Posterior vena cava (tissue), 2 donors: ENCODE measurements at regions not wholly inside any gene's neighbourhood (a gene's known extent, or its start where the extent isn't known, plus 50 kb on each side); places are given as distances from the start of the nearest gene placed in this dataset.

ENCODE experiments used
- DNase-seq: peaks from one replicate; pipeline ENCODE4 v3.0.0-alpha.2; 2020; ENCODE audit warnings: low spot score
- intact Hi-C, 2 donors: fragments of 100-400 bp; cut with DNase I; formaldehyde crosslinking; loops; one replicate each; pipeline versions ENCODE4 v1.14.1 to v1.14.2; 2022 to 2023
- donor health status: DM: yes; HTN: yes; CAD: no.
- donor health status: DM: yes; HTN: yes; CAD: no.

DNA sequence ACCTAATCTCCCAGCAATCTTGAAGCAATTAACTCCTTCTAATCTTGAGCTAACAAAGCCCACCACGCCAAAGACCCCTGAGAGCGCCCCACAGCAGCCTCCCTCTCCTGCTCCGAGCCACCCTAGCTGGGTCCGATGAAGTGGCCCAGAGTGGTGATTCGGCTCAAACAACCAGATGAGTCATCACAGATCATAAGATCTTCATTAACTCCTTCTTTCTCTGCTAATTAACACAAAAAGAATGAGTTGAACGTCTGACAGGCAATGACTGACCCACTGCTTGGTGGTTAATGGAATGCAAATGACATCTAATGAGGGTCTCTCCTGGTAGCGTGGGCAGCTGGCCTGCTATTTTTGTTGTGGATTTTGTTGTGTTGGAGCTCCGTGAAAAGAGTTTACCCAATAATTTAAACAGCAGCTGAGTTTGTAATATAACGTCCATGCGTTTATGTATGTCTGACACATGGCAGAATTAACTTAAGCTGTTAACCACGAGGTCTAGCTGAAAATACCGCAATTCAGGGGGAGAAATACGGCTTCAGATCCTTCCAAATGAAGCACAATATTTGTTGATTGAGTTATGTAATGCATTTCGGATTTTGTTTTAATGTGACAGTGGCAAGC, 161.4 kb downstream of the RAB11FIP2 start:
- DNase-seq, result no peak
- intact Hi-C loops, result loop anchor here in 1 of 2 donors (5.0 kb wide), 1 partner anchor 763 kb away; no protein-coding TSS in a partner anchor

DNA sequence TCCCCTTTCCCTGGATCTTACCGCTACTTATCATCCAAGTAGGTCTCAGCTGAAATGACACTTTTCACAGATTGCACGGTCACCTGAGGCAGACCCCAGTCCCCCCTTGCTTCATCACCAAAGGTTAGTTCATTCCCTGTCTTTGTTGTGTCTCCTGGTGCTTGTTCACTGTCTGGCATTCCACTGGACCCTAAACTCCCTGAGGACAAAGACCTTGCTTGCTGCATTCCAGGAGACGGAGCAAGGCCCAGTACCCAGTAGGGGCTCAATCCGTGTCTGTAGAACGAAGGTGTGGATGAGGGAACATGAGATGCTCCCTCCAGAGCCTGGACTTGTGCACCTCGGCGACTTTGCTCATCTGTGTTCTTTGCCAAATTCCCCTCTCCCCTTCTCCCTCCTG, 160.0 kb downstream of the RAB11FIP2 start:
- intact Hi-C loops, result loop anchor here in 1 of 2 donors (5.0 kb wide), 1 partner anchor 764 kb away; no protein-coding TSS in a partner anchor
- no peak for DNase-seq

DNA sequence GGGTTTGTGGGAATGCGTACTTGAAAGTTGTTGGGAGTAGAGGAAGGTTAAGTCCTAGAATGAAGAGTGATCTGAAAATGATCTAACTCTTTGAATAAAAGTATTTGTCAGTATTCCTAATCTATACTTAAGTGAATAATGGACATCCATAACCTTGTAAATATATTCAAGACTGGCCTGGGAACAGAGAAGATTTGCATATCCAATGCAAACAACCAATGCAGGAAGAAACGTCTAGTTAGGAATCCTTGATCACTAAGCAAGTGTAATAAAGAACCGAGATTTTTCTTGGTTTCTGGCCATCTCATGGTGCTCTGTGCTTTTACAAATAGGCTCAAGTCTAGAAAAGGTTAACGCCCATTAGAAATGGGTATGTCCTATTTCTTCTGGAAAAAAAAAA, 157.1 kb downstream of the RAB11FIP2 start:
- intact Hi-C loops, result loop anchor here in 1 of 2 donors (5.0 kb wide), 1 partner anchor 767 kb away; no protein-coding TSS in a partner anchor
- no peak for DNase-seq

DNA sequence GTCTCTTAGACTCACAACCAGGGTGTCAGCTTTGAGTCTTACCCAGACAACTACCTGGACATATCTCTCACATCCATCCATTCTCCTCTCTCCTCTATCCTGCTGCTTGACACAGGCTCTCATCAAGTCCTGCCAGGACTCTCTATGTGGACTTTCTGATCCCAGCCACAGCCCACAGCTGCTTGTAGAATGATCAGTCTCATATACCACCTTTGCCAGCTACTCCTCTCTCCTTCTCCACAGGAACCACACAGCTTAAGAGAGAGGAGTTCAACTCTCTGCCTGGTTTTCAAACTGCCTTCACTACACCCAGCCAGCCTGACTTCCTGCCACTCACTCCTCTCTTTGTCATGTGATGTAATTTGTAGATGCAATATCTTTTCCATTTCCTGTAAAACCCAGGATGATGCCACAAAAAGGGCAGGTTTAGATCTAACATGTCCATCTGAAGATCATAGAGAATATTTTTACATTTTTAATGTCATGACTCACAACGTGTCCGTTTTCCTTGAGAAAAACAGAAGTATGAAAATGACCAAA, 154.0 kb downstream of the RAB11FIP2 start:
- DNase-seq, result no peak
- intact Hi-C loops, result no loop called here

DNA sequence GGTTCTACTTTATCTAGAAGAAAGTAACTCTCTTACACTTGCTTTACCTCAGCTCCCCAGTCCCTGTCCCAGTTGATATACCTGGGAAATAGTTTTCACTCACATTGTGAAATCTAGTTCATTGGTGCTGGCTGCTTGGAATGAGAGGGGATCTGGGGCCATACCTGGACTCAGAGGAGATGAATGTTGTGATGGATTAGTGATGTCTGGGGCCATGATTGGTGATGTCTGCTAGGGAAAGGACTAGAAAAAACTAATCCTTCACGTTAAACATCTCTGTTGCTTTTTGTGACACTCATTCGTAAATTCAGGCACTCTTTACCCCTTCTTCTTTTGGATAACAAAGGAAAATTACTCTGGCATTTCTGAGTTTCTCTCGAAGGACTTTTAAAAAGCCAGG, 152.4 kb downstream of the RAB11FIP2 start:
- intact Hi-C loops, result no loop called here

DNA sequence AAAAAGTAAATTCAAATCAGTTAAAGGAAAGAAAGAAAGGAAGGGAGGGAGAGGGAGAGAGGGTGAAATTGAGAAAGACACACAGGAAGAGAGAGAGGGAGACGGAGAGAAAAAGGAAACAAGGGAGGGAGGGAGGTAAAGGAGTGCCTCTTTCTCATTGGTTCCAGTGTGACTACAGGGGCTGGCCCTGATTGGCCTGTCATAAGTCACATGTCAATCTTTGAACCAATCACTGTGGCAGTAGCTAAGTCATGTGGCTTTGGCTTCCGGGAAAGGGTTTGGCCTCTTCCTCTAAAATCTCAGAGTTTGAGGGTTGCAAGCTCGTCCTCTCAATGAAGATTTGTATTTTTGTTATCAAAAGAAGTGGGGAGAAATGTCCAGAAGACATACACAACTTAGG, 150.2 kb downstream of the RAB11FIP2 start:
- no peak for DNase-seq
- intact Hi-C loops, result no loop called here

More for the DNA sequence above, 152.4 kb downstream of the RAB11FIP2 start:
- no peak for DNase-seq

DNA sequence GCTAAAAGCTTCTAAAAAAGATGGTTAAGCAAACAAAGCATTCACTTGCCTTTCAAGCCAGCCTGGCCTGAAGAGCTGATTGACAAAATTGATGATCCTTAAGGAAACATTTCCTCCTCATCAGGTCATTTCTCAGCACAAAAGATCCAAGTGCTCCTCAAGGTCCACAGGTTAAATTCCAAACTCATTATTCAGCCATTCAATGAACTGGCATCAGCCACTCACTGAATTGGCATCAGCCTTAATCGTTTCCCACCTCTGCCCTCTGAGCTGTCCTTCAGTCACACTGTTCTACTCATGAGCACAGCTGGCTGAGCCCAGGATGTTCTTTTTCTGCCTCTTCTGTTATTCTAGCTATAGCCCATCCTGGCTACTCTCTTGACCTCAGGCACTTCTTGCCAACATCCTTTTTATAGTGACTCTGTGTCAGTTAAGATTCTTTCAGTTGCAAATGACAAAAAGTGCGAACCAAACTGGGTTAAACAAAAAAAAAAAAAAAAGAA, 147.5 kb downstream of the RAB11FIP2 start:
- DNase-seq, result no peak
- intact Hi-C loops, result no loop called here

DNA sequence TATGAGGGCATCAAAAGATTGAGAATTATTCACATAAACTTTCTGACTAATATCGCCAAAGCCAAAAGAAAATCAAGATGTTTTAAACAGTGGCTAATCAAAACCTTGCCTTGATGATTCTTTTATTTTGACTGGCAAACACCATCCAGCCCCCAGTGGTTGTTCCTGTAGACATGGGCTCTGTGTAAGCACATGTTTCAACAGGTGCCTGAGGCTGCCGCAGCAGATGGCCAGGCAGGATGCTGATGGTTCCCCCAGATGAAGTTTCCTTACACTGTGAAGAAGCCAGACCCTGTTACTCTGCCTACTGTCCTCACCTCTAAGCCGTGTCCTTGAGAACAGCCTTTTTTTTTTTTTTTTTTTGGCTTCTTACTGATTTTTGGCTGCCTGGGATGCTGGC, 146.5 kb downstream of the RAB11FIP2 start:
- intact Hi-C loops, result no loop called here
- DNase-seq, result no peak

DNA sequence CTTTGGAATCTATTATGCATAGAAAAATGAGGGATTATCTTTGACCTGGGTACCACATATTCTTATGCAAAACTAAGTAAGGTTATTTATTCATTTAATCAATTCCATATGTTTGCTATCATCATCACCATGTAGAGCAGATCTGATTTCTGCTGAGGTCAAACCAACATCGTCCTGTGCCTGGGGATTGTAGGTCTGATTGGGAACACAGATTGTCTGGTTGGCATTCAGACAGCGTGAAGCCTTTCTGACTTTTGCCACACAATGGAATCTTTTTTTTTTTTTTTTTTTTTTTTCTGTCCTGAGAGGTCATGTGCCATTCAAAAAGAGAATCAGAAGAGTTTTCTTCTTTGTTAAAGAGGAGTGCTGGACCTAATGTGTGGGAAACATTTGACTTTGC, 142.9 kb downstream of the RAB11FIP2 start:
- intact Hi-C loops, result no loop called here
- DNase-seq, result no peak

DNA sequence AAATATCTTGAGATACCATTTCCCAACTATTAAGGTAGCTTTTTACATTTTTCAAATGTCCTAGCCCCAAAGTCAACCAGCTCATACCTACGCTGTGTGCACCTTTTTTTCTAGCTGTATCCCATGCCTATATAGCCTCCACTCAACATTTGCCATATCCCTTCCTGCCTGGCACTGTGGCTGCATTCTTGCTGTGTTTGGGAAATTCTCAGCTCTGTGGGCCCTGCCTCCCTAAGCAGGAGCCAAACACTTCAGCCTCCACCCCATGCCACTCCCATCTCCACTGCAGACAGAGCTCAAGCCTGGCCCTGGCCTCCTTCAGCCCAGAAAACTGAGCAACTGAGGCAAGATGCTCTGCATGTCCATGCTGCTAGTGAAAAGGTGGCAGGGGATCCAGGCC, 141.3 kb downstream of the RAB11FIP2 start:
- intact Hi-C loops, result no loop called here
- no peak for DNase-seq

DNA sequence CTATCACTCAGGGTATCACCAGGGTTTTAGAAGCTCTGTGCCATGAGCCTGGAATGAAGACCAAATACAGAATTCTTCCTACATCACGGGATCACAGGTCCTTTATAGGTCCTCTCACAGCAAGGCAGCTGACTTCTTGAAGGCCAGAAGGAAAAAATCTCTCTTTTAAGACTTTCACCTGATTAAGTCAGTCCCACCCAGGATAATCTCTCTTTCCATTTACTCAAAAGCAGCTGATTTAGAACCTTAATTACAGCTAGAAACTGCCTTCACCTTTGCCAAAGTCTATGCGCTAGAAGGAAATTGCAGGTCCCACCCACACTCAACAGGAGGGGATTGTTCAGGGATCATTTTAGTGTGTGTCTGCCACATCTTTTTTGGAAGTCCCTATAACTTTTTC, 135.1 kb downstream of the RAB11FIP2 start:
- DNase-seq, result no peak
- intact Hi-C loops, result no loop called here

DNA sequence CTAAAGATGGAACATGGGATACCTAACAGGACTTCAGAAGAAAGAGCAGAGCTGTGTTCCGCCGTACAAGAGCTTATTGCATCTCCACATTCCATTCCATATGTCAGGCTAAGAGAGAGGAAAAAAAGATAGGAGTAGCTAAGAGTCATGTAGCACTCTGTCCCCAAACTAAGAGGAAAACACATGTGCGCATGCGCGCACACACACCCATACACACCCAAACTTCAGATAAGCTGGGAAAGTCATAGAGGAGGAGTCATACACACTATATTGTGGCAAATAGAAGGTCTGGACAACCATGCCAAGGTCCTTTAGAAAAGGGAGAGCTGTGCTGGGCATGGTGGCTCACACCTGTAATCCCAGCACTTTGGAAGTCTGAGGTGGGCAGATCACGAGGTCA, 132.4 kb downstream of the RAB11FIP2 start:
- no peak for DNase-seq
- intact Hi-C loops, result no loop called here

DNA sequence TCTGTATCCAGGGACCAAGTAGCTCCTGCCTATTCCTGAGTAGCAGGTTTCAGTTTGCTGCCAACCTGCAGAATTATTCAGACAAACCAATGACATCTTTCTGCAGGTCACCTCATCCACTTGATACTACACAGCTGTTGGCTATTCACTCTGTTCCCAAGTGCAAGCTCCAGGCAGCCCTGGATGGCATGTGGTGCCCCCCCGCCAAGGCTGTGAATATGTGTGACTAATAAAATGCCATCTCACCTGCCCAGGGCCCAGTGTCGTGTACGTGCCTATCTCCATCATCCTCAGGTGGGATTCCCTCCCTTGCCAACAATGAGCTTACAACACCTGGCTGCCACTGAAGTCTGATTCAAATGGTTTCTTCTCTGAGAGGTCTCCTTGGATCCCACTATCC, 125.8 kb downstream of the RAB11FIP2 start:
- intact Hi-C loops, result no loop called here
- DNase-seq, result no peak

DNA sequence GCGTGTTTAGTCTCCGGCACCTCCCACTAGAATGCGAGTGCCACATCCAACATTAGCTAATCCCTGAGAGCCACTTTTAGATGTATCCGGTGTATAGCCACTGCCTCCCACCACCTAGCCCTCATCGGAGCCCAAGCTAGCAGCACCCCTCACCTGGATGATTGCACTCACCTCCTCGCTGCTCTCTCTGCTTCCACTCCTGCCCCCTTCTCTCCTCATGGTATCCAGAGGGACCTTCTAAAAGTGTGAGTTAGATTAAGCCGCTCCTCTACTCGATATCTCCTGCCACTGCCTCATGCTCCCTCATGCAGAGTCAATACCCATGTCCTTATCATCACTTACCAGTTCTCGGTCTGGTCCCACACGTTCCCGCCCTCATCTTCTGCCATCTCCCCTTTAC, 125.3 kb downstream of the RAB11FIP2 start:
- no peak for DNase-seq
- intact Hi-C loops, result no loop called here

DNA sequence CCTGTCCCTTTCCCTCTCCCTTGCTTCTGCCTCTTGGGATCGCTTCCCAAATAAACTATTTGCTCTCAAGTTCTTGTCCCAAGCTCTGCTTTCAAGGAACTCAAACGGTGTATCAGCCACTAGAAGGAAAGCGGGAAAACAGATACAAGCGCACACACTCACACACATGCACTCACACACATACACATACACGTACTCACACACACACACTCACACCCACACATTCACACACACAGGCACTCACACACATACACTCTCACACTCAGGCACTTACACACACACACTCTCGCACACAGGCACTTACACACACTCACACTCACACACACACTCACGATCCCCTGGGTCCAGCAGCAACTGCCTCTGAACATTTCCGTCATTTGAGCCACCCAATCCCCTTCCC, 121.9 kb downstream of the RAB11FIP2 start:
- no peak for DNase-seq
- intact Hi-C loops, result no loop called here

DNA sequence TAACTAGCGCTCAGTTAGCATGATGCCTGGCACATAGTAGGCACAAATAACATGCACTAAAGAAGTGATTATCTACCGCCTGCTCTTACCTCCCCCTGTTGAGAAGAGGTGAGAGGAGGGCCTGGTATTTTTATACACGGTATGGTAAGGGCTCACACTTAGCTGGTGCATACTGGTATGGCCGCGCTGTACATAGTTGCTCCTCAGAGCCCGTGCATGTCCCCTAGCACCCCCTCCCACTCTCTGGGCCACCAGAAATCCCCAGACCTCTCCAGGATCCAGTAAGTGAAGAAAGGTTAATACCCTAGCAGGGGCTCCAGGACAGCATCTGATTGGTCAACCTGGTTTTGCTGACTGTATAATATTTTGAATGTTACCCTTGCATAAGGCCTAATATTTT, 121.4 kb downstream of the RAB11FIP2 start:
- no peak for DNase-seq
- intact Hi-C loops, result no loop called here

DNA sequence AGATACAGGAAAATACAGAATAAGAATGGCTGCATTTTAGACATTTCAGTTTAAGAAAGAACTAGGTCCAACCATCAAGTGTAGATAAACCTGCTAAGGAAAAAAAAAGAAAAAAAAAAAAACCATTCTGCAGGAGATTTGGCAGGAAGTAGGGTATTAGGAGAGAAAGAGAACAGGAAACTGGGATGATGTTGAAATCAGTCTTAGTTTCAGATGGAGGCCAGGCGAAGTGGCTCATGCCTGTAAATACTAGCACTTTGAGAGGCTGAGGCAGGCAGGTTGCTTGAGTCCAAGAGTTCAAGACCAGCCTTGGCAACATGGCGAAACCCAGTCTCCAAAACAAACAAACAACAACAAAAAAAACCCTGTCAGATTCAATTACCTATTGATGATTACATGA, 120.2 kb downstream of the RAB11FIP2 start:
- DNase-seq, result no peak
- intact Hi-C loops, result no loop called here

DNA sequence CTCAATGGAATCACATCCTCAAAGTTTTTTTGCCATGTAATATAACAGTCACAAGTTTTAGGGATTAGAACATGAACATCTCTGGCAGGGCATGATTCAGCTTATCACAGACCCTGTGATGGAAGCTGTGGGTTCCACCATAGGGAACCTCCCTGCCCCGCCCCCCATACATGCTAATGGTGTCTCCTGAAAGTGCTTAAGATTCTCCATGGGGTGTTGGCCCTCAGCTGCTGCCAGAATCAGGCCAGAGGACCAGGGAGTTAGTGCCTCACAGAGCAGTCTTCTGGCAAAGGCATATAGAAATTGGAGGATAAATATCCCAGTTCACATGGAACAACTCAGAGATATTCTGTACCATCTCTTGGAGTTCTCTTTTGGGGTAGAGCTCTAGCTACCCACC, 119.4 kb downstream of the RAB11FIP2 start:
- no peak for DNase-seq
- intact Hi-C loops, result no loop called here

DNA sequence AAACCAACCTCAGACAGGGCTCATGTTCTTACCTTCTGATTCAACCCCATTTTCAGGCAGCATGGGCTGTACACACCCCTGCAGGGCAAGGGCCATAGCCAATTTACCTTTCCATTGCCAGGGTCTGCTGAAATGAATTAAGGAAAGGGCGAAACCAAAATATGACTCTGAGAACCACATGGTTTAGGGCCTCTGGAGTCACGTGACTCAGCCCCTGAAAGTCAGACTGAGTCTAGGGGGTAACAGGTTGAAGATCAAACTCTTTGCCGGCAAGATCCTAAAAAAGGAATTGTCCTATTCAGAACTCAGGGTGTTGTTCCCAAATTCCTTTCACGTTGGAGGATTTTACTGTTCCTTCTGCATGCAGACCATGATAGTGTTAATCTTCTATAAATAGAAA, 118.9 kb downstream of the RAB11FIP2 start:
- intact Hi-C loops, result no loop called here
- no peak for DNase-seq

DNA sequence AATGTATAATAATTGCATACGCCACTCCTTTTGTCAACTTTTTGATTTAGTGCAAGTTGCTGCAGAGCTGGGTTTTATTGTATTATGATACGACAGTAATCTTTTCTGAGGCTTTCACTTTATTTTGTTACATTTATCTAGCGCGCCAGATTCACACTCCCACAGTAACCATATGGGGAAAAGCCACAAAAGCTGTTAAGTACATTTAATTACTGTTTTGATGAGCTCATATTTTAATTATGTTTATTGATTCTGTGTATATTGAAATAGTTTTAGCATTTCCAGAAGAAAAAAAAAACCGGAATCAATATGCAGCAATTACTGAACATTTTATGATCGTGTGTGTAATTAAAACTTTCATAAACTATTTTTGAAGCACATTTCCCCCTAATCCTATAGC, 118.5 kb downstream of the RAB11FIP2 start:
- DNase-seq, result no peak
- intact Hi-C loops, result no loop called here

DNA sequence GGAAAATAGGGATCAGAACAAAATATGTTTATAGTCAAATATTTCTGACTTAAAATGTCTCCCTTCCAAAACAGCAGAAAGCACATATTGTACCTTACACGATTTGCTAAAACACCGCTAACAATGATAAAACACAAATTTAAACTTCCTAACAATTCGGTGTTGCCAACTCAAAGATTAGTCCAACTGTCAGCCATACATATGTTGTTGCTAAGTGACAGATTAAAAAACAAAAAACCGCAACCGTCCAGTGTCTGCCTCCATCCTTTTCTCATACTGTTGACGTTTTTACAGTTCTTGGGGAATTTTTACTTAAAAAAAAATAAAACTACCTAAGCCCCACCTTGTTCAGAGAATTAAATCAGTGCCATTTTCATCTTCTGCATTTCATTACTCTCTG, 118.0 kb downstream of the RAB11FIP2 start:
- no peak for DNase-seq
- intact Hi-C loops, result no loop called here
